22Rv1 (cell line): ENCODE measurements at regions not wholly inside any gene's neighbourhood (a gene's known extent, or its start where the extent isn't known, plus 50 kb on each side); places are given as distances from the start of the nearest gene placed in this dataset.
"Not testable (repeated sequence)": the region's sequence is repeated elsewhere in the genome, so short reads cannot be mapped to it uniquely, and the experiment has no call there.

ENCODE experiments used
- CTCF ChIP-seq: fragments of 450-650 bp; IDR thresholded peaks from 2 replicates; pipeline ENCODE4 v1.5.1; 2017; ENCODE audit warnings: mild to moderate bottlenecking
- ZFX ChIP-seq: fragments of 450-650 bp; IDR thresholded peaks from 2 replicates; pipeline ENCODE4 v1.6.1; 2017; ENCODE audit warnings: antibody characterized with exemption, borderline replicate concordance

GRCh38 chr9:7309051-7309450, 490.5 kb downstream of the DMAC1 start:
- not testable (repeated sequence) for TF ChIP-seq CTCF, ZFX
